ENCODE measurements at regions not wholly inside any gene's neighbourhood (a gene's known extent, or its start where the extent isn't known, plus 50 kb on each side); places are given as distances from the start of the nearest gene placed in this dataset.
"Not testable (repeated sequence)": the region's sequence is repeated elsewhere in the genome, so short reads cannot be mapped to it uniquely, and the experiment has no call there.

GRCh38 chr1:96465441-96465840 lies 256.1 kb upstream of the PTBP2 start:
- Histone ChIP-seq H3K79me2 (ENCODE audit: insufficient read depth, low read length) (no peaks in the 10 kb centered on the region), H3K36me3 (ENCODE audit: insufficient read depth, low read length) (no peaks in the 10 kb centered on the region), H3F3A (ENCODE audit: low read depth) (no peaks in the 10 kb centered on the region), H3K4me1 (ENCODE audit: insufficient read depth, low read length, poor library complexity, severe bottlenecking) (no peaks in the 10 kb centered on the region), H3K4me3 (ENCODE audit: low read length, poor library complexity, severe bottlenecking) (no peak overlapping the region), H4K20me1 (ENCODE audit: insufficient read depth, low read length, poor library complexity, severe bottlenecking) (no peaks in the 10 kb centered on the region), H3K27me3 (ENCODE audit: insufficient read depth, low read length, poor library complexity, severe bottlenecking) (no peaks in the 10 kb centered on the region), H2AFZ (ENCODE audit: low read length) (no peak overlapping the region), H3K9me2 (replicated peaks; ENCODE audit: low read depth, low read length) (no peaks in the 10 kb centered on the region), H3K9ac (ENCODE audit: low read depth, low read length, poor library complexity, severe bottlenecking) (no peak overlapping the region), H3K9me3 (ENCODE audit: insufficient read depth, low read depth, low read length) (no peaks in the 10 kb centered on the region), H3K4me2 (ENCODE audit: low read depth, low read length, poor library complexity, severe bottlenecking) (no peak overlapping the region)
- no peak for TF ChIP-seq EZH2phosphoT487 (IDR thresholded peaks at IDR 0.05; ENCODE audit: borderline replicate concordance)
- TF ChIP-seq CTCF (conservative IDR thresholded peaks at IDR 0.05; ENCODE audit: low read length): no peak

GRCh38 chr1:96466842-96467241 lies 254.7 kb upstream of the PTBP2 start:
- no peak overlapping the region for H3K4me2 ChIP-seq (ENCODE audit: low read depth, low read length, poor library complexity, severe bottlenecking)
- no peak for TF ChIP-seq CTCF (conservative IDR thresholded peaks at IDR 0.05; ENCODE audit: low read length)
- no peak for TF ChIP-seq EZH2phosphoT487 (IDR thresholded peaks at IDR 0.05; ENCODE audit: borderline replicate concordance)
- H3K79me2 ChIP-seq (ENCODE audit: insufficient read depth, low read length): no peaks in the 10 kb centered on the region
- no peaks in the 10 kb centered on the region for H3K9me3 ChIP-seq (ENCODE audit: insufficient read depth, low read depth, low read length)
- H2AFZ ChIP-seq (ENCODE audit: low read length): no peak overlapping the region
- H3K36me3 ChIP-seq (ENCODE audit: insufficient read depth, low read length): no peaks in the 10 kb centered on the region
- no peaks in the 10 kb centered on the region for H3K27me3 ChIP-seq (ENCODE audit: insufficient read depth, low read length, poor library complexity, severe bottlenecking)
- no peak overlapping the region for H3K4me3 ChIP-seq (ENCODE audit: low read length, poor library complexity, severe bottlenecking)
- no peak overlapping the region for H3K9ac ChIP-seq (ENCODE audit: low read depth, low read length, poor library complexity, severe bottlenecking)
- H3K9me2 ChIP-seq (replicated peaks; ENCODE audit: low read depth, low read length): no peaks in the 10 kb centered on the region
- H3F3A ChIP-seq (ENCODE audit: low read depth): no peaks in the 10 kb centered on the region
- no peaks in the 10 kb centered on the region for H3K4me1 ChIP-seq (ENCODE audit: insufficient read depth, low read length, poor library complexity, severe bottlenecking)
- no peaks in the 10 kb centered on the region for H4K20me1 ChIP-seq (ENCODE audit: insufficient read depth, low read length, poor library complexity, severe bottlenecking)

DNA sequence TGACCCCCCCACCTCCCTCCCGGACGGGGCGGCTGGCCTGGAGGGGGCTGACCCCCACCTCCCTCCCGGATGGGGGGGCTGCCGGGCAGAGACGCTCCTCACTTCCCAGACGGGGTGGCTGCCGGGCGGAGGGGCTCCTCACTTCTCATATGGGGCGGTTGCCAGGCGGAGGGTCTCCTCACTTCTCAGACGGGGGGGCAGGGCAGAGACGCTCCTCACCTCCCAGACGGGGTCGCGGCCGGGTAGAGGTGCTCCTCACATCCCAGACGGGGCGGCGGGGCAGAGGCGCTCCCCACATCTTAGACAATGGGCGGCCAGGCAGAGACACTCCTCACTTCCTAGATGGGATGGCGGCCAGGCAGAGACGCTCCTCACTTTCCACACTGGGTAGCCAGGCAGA lies 251.9 kb upstream of the PTBP2 start:
- H3K36me3 ChIP-seq (ENCODE audit: insufficient read depth, low read length); H3K4me1 ChIP-seq (ENCODE audit: insufficient read depth, low read length, poor library complexity, severe bottlenecking); H3K27me3 ChIP-seq (ENCODE audit: insufficient read depth, low read length, poor library complexity, severe bottlenecking); H3F3A ChIP-seq (ENCODE audit: low read depth); H3K9me3 ChIP-seq (ENCODE audit: insufficient read depth, low read depth, low read length); H3K4me2 ChIP-seq (ENCODE audit: low read depth, low read length, poor library complexity, severe bottlenecking); H3K79me2 ChIP-seq (ENCODE audit: insufficient read depth, low read length); H3K9ac ChIP-seq (ENCODE audit: low read depth, low read length, poor library complexity, severe bottlenecking); H2AFZ ChIP-seq (ENCODE audit: low read length); H3K9me2 ChIP-seq (replicated peaks; ENCODE audit: low read depth, low read length); H4K20me1 ChIP-seq (ENCODE audit: insufficient read depth, low read length, poor library complexity, severe bottlenecking); H3K4me3 ChIP-seq (ENCODE audit: low read length, poor library complexity, severe bottlenecking): not testable (repeated sequence)

- Histone ChIP-seq H2AFZ (ENCODE audit: low read length) (no peak overlapping the region), H4K20me1 (ENCODE audit: insufficient read depth, low read length, poor library complexity, severe bottlenecking) (no peaks in the 10 kb centered on the region), H3K9ac (ENCODE audit: low read depth, low read length, poor library complexity, severe bottlenecking) (no peak overlapping the region), H3K4me1 (ENCODE audit: insufficient read depth, low read length, poor library complexity, severe bottlenecking) (no peaks in the 10 kb centered on the region), H3K4me2 (ENCODE audit: low read depth, low read length, poor library complexity, severe bottlenecking) (no peak overlapping the region), H3F3A (ENCODE audit: low read depth) (no peaks in the 10 kb centered on the region), H3K4me3 (ENCODE audit: low read length, poor library complexity, severe bottlenecking) (no peak overlapping the region), H3K9me3 (ENCODE audit: insufficient read depth, low read depth, low read length) (no peaks in the 10 kb centered on the region), H3K9me2 (replicated peaks; ENCODE audit: low read depth, low read length) (no peaks in the 10 kb centered on the region), H3K79me2 (ENCODE audit: insufficient read depth, low read length) (no peaks in the 10 kb centered on the region), H3K27me3 (ENCODE audit: insufficient read depth, low read length, poor library complexity, severe bottlenecking) (no peaks in the 10 kb centered on the region), H3K36me3 (ENCODE audit: insufficient read depth, low read length) (no peaks in the 10 kb centered on the region)
- TF ChIP-seq CTCF (conservative IDR thresholded peaks at IDR 0.05; ENCODE audit: low read length): no peak
- no peak for TF ChIP-seq EZH2phosphoT487 (IDR thresholded peaks at IDR 0.05; ENCODE audit: borderline replicate concordance)
Observed at GRCh38 chr1:96472471-96472870, 249.1 kb upstream of the PTBP2 start.
